Activated B cell treated with CpG ODN at 0.5 μM for 24 hours (primary cell): ENCODE measurements at regions not wholly inside any gene's neighbourhood (a gene's known extent, or its start where the extent isn't known, plus 50 kb on each side); places are given as distances from the start of the nearest gene placed in this dataset.
A peak's percentile ranks its signal among the peaks of the same experiment; 100 is the strongest.

Experiments used
- ATAC-seq: fragments of 200-7000 bp; cut with Tn5 transposase; one replicate; pipeline ENCODE4 v1.10.0; 2021; ENCODE audit warnings: low read depth, mild to moderate bottlenecking, moderate library complexity
- CTCF ChIA-PET: fragments of 350-600 bp; sonication (Branson Sonifier 250); formaldehyde crosslinking; loops from one replicate; lab custom pipeline; 2021; ENCODE audit warnings: antibody characterized with exemption; lab: Charles Lee
- POLR2A ChIA-PET: fragments of 350-600 bp; sonication (Branson Sonifier 250); formaldehyde crosslinking; loops from one replicate; lab custom pipeline; 2021; ENCODE audit warnings: antibody characterized with exemption; lab: Charles Lee
- DNase-seq: peaks from one replicate; pipeline ENCODE4 v3.0.0; 2022
- H3K27ac Mint-ChIP-seq: one replicate; pipeline ENCODE4 v1.8.0; 2020; ENCODE audit warnings: mixed read lengths
- H3K27me3 Mint-ChIP-seq: one replicate; pipeline ENCODE4 v1.8.0; 2021; ENCODE audit warnings: mixed read lengths
- H3K36me3 Mint-ChIP-seq: one replicate; pipeline ENCODE4 v1.8.0; 2021; ENCODE audit warnings: low read depth, mixed read lengths
- H3K4me1 Mint-ChIP-seq: one replicate; pipeline ENCODE4 v1.8.0; 2021; ENCODE audit warnings: mixed read lengths
- H3K4me3 Mint-ChIP-seq: one replicate; pipeline ENCODE4 v1.8.0; 2020; ENCODE audit warnings: mild to moderate bottlenecking, mixed read lengths
- H3K9me3 Mint-ChIP-seq: one replicate; pipeline ENCODE4 v1.8.0; 2020; ENCODE audit warnings: mixed read lengths
- intact Hi-C: fragments of 100-400 bp; cut with micrococcal nuclease; formaldehyde crosslinking; loops from one replicate; pipeline ENCODE4 v1.15.1; 2024
- TF ChIP-seq, protein P1 (sequence below): fragments of 200-600 bp; IDR thresholded peaks from one replicate; pipeline ENCODE4 v1.8.0; 2022; ENCODE audit warnings: antibody characterized with exemption, mild to moderate bottlenecking

GRCh38 chr6:4447639-4448330 lies 312.4 kb upstream of the ECI2 start:
- Mint-ChIP-seq H3K27me3 (no peaks in the 10 kb centered on the region), H3K27ac (no peak overlapping the region), H3K4me3 (no peak overlapping the region), H3K4me1 (peaks cover 17% of the 10 kb centered on the region), H3K9me3 (peaks cover 4% of the 10 kb centered on the region), H3K36me3 (no peaks in the 10 kb centered on the region)
- ChIA-PET CTCF (no interaction called here), POLR2A (no interaction called here)
- ATAC-seq (no peak), DNase-seq (no peak)
- intact Hi-C loops = no loop called here
- TF ChIP-seq, protein P1, sequence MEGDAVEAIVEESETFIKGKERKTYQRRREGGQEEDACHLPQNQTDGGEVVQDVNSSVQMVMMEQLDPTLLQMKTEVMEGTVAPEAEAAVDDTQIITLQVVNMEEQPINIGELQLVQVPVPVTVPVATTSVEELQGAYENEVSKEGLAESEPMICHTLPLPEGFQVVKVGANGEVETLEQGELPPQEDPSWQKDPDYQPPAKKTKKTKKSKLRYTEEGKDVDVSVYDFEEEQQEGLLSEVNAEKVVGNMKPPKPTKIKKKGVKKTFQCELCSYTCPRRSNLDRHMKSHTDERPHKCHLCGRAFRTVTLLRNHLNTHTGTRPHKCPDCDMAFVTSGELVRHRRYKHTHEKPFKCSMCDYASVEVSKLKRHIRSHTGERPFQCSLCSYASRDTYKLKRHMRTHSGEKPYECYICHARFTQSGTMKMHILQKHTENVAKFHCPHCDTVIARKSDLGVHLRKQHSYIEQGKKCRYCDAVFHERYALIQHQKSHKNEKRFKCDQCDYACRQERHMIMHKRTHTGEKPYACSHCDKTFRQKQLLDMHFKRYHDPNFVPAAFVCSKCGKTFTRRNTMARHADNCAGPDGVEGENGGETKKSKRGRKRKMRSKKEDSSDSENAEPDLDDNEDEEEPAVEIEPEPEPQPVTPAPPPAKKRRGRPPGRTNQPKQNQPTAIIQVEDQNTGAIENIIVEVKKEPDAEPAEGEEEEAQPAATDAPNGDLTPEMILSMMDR = no peak

DNA sequence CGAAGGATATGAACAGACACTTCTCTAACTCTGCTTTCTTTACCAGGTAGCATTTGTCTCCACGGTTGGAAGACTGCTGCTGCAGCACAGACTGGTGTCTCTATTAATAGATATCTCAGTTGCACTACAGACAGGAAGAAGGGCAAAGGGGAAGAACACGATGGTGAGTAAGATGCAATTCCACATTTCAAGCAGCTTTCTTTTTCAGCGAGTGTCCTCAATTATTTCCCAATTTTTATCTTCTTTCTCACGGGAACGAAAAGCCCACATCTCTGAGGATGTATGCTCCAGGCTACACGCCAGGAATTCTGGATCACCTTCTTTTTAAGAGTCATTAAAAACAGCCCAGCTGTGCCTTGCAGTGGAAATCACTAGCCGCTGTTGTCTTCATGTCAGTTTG lies 311.6 kb upstream of the ECI2 start:
- intact Hi-C loops = no loop called here
- peaks cover 2% of the 10 kb centered on the region for H3K9me3 Mint-ChIP-seq

DNA sequence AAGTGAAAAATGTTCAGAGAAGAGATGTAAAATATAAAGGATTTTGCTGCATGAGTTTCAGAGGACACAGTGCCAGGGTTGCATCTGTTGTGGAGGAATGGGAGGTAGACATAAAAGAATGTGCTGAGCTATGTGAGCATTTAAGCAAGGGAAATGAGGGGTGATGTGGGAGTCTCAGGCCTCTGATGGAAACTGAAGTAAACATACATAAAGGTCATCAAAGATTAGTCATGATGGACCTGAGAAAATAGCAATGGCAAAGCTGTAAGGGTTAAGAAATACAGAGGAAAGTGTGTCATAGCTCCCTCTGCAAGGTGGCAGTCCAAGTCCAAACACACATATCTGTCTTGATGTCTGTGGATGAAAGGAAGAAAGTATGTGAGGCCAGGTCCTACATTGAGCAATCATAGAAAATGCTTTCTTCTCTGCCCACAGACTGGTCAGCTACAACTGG lies 306.6 kb upstream of the ECI2 start:
- ATAC-seq = no peak
- intact Hi-C loops = no loop called here

More for the DNA sequence above, 311.6 kb upstream of the ECI2 start:
- ChIA-PET CTCF (no interaction called here), POLR2A (no interaction called here)
- peak overlapping the region; percentile 77 for H3K27ac Mint-ChIP-seq
- H3K36me3 Mint-ChIP-seq = no peaks in the 10 kb centered on the region
- H3K4me3 Mint-ChIP-seq = peak overlapping the region; percentile 65
- DNase-seq (no peak), ATAC-seq (peak; percentile 82)
- no peaks in the 10 kb centered on the region for H3K27me3 Mint-ChIP-seq
- H3K4me1 Mint-ChIP-seq = peaks cover 17% of the 10 kb centered on the region
- TF ChIP-seq, protein P1 = no peak

DNA sequence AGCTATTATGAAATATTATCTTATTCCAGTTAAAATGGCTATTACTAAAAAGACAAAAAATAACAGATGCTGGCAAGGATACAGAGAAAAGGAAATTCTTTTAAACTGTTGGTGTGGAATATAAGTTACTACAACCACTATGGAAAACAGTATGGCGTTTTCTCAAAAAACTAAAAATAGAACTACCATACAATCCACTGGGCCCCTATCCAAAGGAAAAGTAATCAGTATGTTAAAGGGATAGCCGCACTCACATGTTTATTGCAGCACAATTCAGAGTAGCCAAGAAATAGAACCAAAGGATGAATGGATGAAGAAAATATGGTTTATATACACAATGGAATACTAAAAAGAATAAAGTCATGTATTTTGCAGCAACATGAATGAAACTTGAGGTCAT lies 303.8 kb upstream of the ECI2 start:
- H3K27me3 Mint-ChIP-seq = peaks cover 6% of the 10 kb centered on the region
- ChIA-PET POLR2A (no interaction called here), CTCF (no interaction called here)
- intact Hi-C loops = no loop called here
- no peaks in the 10 kb centered on the region for H3K36me3 Mint-ChIP-seq
- H3K9me3 Mint-ChIP-seq = no peaks in the 10 kb centered on the region
- H3K4me1 Mint-ChIP-seq = no peaks in the 10 kb centered on the region
- ATAC-seq (no peak), DNase-seq (no peak)
- no peak overlapping the region for H3K4me3 Mint-ChIP-seq
- TF ChIP-seq, protein P1 = no peak
- H3K27ac Mint-ChIP-seq = no peak overlapping the region

More for the DNA sequence above, 306.6 kb upstream of the ECI2 start:
- Mint-ChIP-seq H3K4me3 (no peak overlapping the region), H3K27ac (no peak overlapping the region), H3K9me3 (peaks cover 1% of the 10 kb centered on the region), H3K27me3 (no peaks in the 10 kb centered on the region), H3K36me3 (no peaks in the 10 kb centered on the region), H3K4me1 (peaks cover 7% of the 10 kb centered on the region)
- ChIA-PET CTCF (no interaction called here), POLR2A (interaction anchor here (0.6 kb wide), 1 partner anchor 362 kb away, joined by 10 read pairs; no protein-coding TSS in a partner anchor)
- TF ChIP-seq, protein P1 = no peak
- DNase-seq = no peak

DNA sequence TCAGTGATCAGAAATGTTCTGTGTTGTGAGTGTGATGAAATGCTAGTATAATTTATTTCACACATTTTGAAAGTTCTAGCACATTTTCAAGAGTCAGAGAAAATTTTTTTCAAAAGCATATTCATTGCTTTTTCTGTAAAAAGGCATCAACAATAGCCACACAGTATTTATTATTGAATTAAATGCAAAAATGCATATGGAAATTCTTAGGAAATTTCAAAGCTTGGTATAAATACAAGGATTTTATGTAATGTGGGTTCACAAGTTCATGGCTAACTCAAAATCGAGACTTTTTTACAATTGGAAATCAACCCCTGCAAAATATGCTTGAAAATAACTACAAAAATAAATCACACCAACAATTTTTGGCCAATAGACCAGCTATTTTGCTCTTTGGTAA lies 302.0 kb upstream of the ECI2 start:
- no peaks in the 10 kb centered on the region for H3K9me3 Mint-ChIP-seq
- ATAC-seq (no peak), DNase-seq (no peak)
- no peaks in the 10 kb centered on the region for H3K4me1 Mint-ChIP-seq
- POLR2A ChIA-PET = no interaction called here
- H3K36me3 Mint-ChIP-seq = no peaks in the 10 kb centered on the region
- H3K27ac Mint-ChIP-seq = no peak overlapping the region
- no peak overlapping the region for H3K4me3 Mint-ChIP-seq
- intact Hi-C loops = no loop called here
- TF ChIP-seq, protein P1 = no peak
- H3K27me3 Mint-ChIP-seq = peaks cover 6% of the 10 kb centered on the region
- CTCF ChIA-PET = no interaction called here
